ENCODE measurements at regions not wholly inside any gene's neighbourhood (a gene's known extent, or its start where the extent isn't known, plus 50 kb on each side); places are given as distances from the start of the nearest gene placed in this dataset.

DNA sequence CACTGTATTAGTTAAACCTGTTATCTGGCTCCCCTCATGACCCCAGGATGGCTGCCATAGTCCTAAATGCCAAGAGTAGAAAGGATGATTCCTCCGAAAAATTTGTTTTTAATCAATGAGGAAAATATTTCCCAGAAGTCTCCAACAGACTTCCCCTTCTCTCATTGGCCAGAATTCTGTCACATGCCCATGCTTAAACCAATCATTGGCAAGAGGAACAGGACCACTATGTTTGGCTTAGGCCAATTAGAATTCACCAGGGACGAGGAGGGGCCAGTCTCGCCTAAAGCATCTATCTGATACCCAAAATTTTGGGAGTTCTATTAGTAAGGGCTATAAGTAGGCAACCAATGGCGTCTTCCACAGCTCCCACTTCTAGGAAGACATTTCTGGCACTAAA, 71.2 kb upstream of the IL6 start:
- TF ChIP-seq, protein P1, sequence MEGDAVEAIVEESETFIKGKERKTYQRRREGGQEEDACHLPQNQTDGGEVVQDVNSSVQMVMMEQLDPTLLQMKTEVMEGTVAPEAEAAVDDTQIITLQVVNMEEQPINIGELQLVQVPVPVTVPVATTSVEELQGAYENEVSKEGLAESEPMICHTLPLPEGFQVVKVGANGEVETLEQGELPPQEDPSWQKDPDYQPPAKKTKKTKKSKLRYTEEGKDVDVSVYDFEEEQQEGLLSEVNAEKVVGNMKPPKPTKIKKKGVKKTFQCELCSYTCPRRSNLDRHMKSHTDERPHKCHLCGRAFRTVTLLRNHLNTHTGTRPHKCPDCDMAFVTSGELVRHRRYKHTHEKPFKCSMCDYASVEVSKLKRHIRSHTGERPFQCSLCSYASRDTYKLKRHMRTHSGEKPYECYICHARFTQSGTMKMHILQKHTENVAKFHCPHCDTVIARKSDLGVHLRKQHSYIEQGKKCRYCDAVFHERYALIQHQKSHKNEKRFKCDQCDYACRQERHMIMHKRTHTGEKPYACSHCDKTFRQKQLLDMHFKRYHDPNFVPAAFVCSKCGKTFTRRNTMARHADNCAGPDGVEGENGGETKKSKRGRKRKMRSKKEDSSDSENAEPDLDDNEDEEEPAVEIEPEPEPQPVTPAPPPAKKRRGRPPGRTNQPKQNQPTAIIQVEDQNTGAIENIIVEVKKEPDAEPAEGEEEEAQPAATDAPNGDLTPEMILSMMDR (IDR thresholded peaks at IDR 0.05) = no peak
- TF ChIP-seq POLR2A (IDR thresholded peaks at IDR 0.05) = no peak

Measured in thyroid gland (tissue), 4 donors.